ENCODE measurements at regions not wholly inside any gene's neighbourhood (a gene's known extent, or its start where the extent isn't known, plus 50 kb on each side); places are given as distances from the start of the nearest gene placed in this dataset.

DNA sequence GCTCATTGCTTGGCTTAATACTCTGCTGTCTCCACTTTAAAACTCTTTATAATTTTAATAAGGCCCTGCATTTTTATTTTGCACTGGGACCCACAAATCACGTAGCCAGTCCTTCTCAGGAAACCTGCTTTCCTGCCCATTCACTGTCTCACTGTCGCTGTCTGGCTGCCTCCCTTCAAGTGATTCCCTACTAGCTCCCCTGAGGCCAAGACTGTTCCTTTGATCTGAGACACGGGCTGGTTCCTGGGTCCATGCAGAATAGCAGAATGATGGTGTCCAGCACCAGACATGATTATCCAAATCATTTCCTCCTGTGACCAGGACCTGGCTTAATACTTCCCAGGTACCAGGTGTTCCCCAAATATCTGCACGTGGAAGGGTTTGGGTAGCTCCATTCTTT is 597.1 kb upstream of the KLF4 start:
- TF ChIP-seq, protein P1, sequence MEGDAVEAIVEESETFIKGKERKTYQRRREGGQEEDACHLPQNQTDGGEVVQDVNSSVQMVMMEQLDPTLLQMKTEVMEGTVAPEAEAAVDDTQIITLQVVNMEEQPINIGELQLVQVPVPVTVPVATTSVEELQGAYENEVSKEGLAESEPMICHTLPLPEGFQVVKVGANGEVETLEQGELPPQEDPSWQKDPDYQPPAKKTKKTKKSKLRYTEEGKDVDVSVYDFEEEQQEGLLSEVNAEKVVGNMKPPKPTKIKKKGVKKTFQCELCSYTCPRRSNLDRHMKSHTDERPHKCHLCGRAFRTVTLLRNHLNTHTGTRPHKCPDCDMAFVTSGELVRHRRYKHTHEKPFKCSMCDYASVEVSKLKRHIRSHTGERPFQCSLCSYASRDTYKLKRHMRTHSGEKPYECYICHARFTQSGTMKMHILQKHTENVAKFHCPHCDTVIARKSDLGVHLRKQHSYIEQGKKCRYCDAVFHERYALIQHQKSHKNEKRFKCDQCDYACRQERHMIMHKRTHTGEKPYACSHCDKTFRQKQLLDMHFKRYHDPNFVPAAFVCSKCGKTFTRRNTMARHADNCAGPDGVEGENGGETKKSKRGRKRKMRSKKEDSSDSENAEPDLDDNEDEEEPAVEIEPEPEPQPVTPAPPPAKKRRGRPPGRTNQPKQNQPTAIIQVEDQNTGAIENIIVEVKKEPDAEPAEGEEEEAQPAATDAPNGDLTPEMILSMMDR (IDR thresholded peaks at IDR 0.05; ENCODE audit: low read depth, low read length, poor library complexity, severe bottlenecking) = no peak
- no peak for TF ChIP-seq EZH2phosphoT487 (IDR thresholded peaks at IDR 0.05; ENCODE audit: borderline replicate concordance, low read length)
